NCI-H1092 (cell line): ENCODE measurements at regions not wholly inside any gene's neighbourhood (a gene's known extent, or its start where the extent isn't known, plus 50 kb on each side); places are given as distances from the start of the nearest gene placed in this dataset.
A peak's percentile ranks its signal among the peaks of the same experiment; 100 is the strongest.
"Not testable (repeated sequence)": the region's sequence is repeated elsewhere in the genome, so short reads cannot be mapped to it uniquely, and the experiment has no call there.

Experiments used
- DNase-seq: peaks from one replicate; lab custom pipeline; 2025; lab: John Stamatoyannopoulos, UW

GRCh38 chr13:52324831-52325230 lies 81.1 kb downstream of the THSD1 start:
- DNase-seq, result not testable (repeated sequence)

GRCh38 chr13:52319876-52320275 lies 86.1 kb downstream of the THSD1 start:
- DNase-seq, result no peak

- not testable (repeated sequence) for DNase-seq
Measured at GRCh38 chr13:52309833-52310232, 96.1 kb downstream of the THSD1 start.

GRCh38 chr13:52306336-52306735 lies 99.6 kb downstream of the THSD1 start:
- not testable (repeated sequence) for DNase-seq

- not testable (repeated sequence) for DNase-seq
Measured at GRCh38 chr13:52303098-52303497, 102.9 kb downstream of the THSD1 start.

GRCh38 chr13:52302688-52303087 lies 103.3 kb downstream of the THSD1 start:
- not testable (repeated sequence) for DNase-seq

- not testable (repeated sequence) for DNase-seq
Measured at GRCh38 chr13:52301810-52302400, 104.1 kb downstream of the THSD1 start.

GRCh38 chr13:52298079-52298661 lies 107.8 kb downstream of the THSD1 start:
- DNase-seq, result not testable (repeated sequence)

- not testable (repeated sequence) for DNase-seq
Measured at GRCh38 chr13:52288891-52289290, 117.1 kb downstream of the THSD1 start.

GRCh38 chr13:52281387-52281786 lies 122.0 kb upstream of the NEK3 start:
- not testable (repeated sequence) for DNase-seq

GRCh38 chr13:52279408-52279807 lies 120.0 kb upstream of the NEK3 start:
- DNase-seq, result not testable (repeated sequence)

GRCh38 chr13:52254299-52254698 lies 94.9 kb upstream of the NEK3 start:
- DNase-seq, result not testable (repeated sequence)

GRCh38 chr13:52240752-52241151 lies 81.4 kb upstream of the NEK3 start:
- not testable (repeated sequence) for DNase-seq

GRCh38 chr13:52235900-52236595 lies 76.7 kb upstream of the NEK3 start:
- peak; percentile 31 for DNase-seq

GRCh38 chr13:52234928-52235327 lies 75.5 kb upstream of the NEK3 start:
- DNase-seq, result not testable (repeated sequence)

GRCh38 chr13:52223063-52223462 lies 63.7 kb upstream of the NEK3 start:
- not testable (repeated sequence) for DNase-seq

GRCh38 chr13:52213920-52214319 lies 54.5 kb upstream of the NEK3 start:
- DNase-seq, result not testable (repeated sequence)

- not testable (repeated sequence) for DNase-seq
Measured at GRCh38 chr13:52212886-52213285, 53.5 kb upstream of the NEK3 start.

- not testable (repeated sequence) for DNase-seq
Measured at GRCh38 chr13:52211416-52211776, 52.0 kb upstream of the NEK3 start.

GRCh38 chr13:52210564-52211415 lies 51.4 kb upstream of the NEK3 start:
- DNase-seq, result not testable (repeated sequence)
